GM21786 (cell line): ENCODE measurements at regions not wholly inside any gene's neighbourhood (a gene's known extent, or its start where the extent isn't known, plus 50 kb on each side); places are given as distances from the start of the nearest gene placed in this dataset.
"Not testable (repeated sequence)": the region's sequence is repeated elsewhere in the genome, so short reads cannot be mapped to it uniquely, and the experiment has no call there.

Experiments used
- ATAC-seq: cut with Tn5 transposase; IDR thresholded peaks from one replicate; pipeline ENCODE4 v1.9.1; 2021; ENCODE audit not compliant: unreplicated experiment

GRCh38 chr1:31510853-31511789, 65.2 kb upstream of the TINAGL1 start:
- no peak for ATAC-seq

GRCh38 chr1:31511848-31512615, 64.3 kb upstream of the TINAGL1 start:
- ATAC-seq, result no peak

- no peak for ATAC-seq
Observed at GRCh38 chr1:31514117-31514516, 62.2 kb upstream of the TINAGL1 start.

GRCh38 chr1:31515056-31515775, 61.1 kb upstream of the TINAGL1 start:
- no peak for ATAC-seq

- no peak for ATAC-seq
Observed at GRCh38 chr1:31515936-31516335, 60.4 kb upstream of the TINAGL1 start.

GRCh38 chr1:31517301-31517700, 59.0 kb upstream of the TINAGL1 start:
- ATAC-seq, result no peak

- ATAC-seq, result not testable (repeated sequence)
Observed at GRCh38 chr1:31517986-31518385, 58.3 kb upstream of the TINAGL1 start.

GRCh38 chr1:31521761-31522555, 54.4 kb upstream of the TINAGL1 start:
- ATAC-seq, result no peak

GRCh38 chr1:31522556-31522845, 53.8 kb upstream of the TINAGL1 start:
- ATAC-seq, result no peak

- no peak for ATAC-seq
Observed at GRCh38 chr1:31523012-31523411, 53.3 kb upstream of the TINAGL1 start.

GRCh38 chr1:31523769-31524168, 52.5 kb upstream of the TINAGL1 start:
- no peak for ATAC-seq

GRCh38 chr1:31524186-31524901, 52.0 kb upstream of the TINAGL1 start:
- ATAC-seq, result no peak
